GM12878 (cell line): ENCODE measurements at regions not wholly inside any gene's neighbourhood (a gene's known extent, or its start where the extent isn't known, plus 50 kb on each side); places are given as distances from the start of the nearest gene placed in this dataset.

ENCODE experiments used
- ATAC-seq: fragments of 200-7000 bp; cut with Tn5 transposase; 3 replicates; pipeline ENCODE4 v1.9.1; 2020; ENCODE audit warnings: mild to moderate bottlenecking, moderate library complexity
- BruUV-seq: library from RNA; stranded (reverse); fragments of 400-500 nt; replicated peaks from 2 replicates; lab custom pipeline; 2021; lab: Mats Ljungman, UMichigan
- CTCF ChIA-PET: fragments of 300-600 bp; sonication (Branson Sonifier 250); formaldehyde crosslinking; extraction: SDS; loops from one replicate; lab custom pipeline; 2021; ENCODE audit warnings: inconsistent platforms; lab: Yijun Ruan, JAX
- POLR2A ChIA-PET: fragments of 350-600 bp; formaldehyde crosslinking; extraction: SDS; loops from one replicate; lab custom pipeline; 2021; ENCODE audit warnings: inconsistent platforms; lab: Charles Lee
- RAD21 ChIA-PET: fragments of 300-600 bp; sonication (Branson Sonifier 250); formaldehyde crosslinking; loops from one replicate; lab custom pipeline; 2023; ENCODE audit warnings: antibody characterized with exemption; ENCODE audit not compliant: unreplicated experiment; lab: Charles Lee
- SMC1A ChIA-PET: fragments of 300-600 bp; sonication (Branson Sonifier 250); formaldehyde crosslinking; loops from one replicate; lab custom pipeline; 2023; ENCODE audit not compliant: unreplicated experiment, uncharacterized antibody; lab: Charles Lee
- DNase-seq: peaks from one replicate; pipeline ENCODE4 v3.0.0-alpha.2; 2011; ENCODE audit warnings: low read depth, low spot score
- FAIRE-seq: peaks from 3 replicates; lab custom pipeline; 2011; peaks lifted over from hg19 to GRCh38; lab: Jason Lieb, UNC
- H2AFZ ChIP-seq: 2 replicates; pipeline ENCODE4 v1.6.0; 2011; ENCODE audit warnings: low read depth, low read length, control low read depth; ENCODE audit not compliant: control insufficient read depth
- H3K27ac ChIP-seq: 2 replicates; pipeline ENCODE4 v1.5.1; 2011; ENCODE audit warnings: control low read depth; ENCODE audit not compliant: control insufficient read depth, insufficient read depth
- H3K27me3 ChIP-seq, 2 experiments: replicated peaks in 1 of 2; 2 replicates each; pipeline versions ENCODE4 v1.6.0 to v1.6.1; 2011; ENCODE audit warnings: low read length in 1 of 2; ENCODE audit not compliant: control insufficient read depth in 2 of 2, insufficient read depth in 2 of 2
- H3K36me3 ChIP-seq, 2 experiments: 2 replicates each; pipeline ENCODE4 v1.5.1; 2011; ENCODE audit warnings: low read length in 1 of 2; ENCODE audit not compliant: control insufficient read depth in 2 of 2, insufficient read depth in 2 of 2
- H3K4me1 ChIP-seq: 2 replicates; pipeline ENCODE4 v1.6.1; 2011; ENCODE audit warnings: mild to moderate bottlenecking, low read length, moderate library complexity, mixed read lengths; ENCODE audit not compliant: control insufficient read depth, insufficient read depth
- H3K4me2 ChIP-seq: 2 replicates; pipeline ENCODE4 v1.6.0; 2011; ENCODE audit warnings: control low read depth; ENCODE audit not compliant: control insufficient read depth, insufficient read depth
- H3K4me3 ChIP-seq: fragments of 200-600 bp; sonication (generic); 2 replicates; pipeline ENCODE4 v1.5.1; 2016
- H3K79me2 ChIP-seq: 2 replicates; pipeline ENCODE4 v1.6.0; 2011; ENCODE audit warnings: low read length; ENCODE audit not compliant: control insufficient read depth, insufficient read depth
- H3K9ac ChIP-seq: 2 replicates; pipeline ENCODE4 v1.8.0; 2011; ENCODE audit warnings: low read length, control low read depth, mixed read lengths; ENCODE audit not compliant: control insufficient read depth, insufficient read depth
- H3K9me3 ChIP-seq: replicated peaks from 3 replicates; pipeline ENCODE4 v1.5.1; 2011; ENCODE audit warnings: mild to moderate bottlenecking, low read length; ENCODE audit not compliant: control insufficient read depth, insufficient read depth
- H4K20me1 ChIP-seq: 2 replicates; pipeline ENCODE4 v1.6.0; 2011; ENCODE audit not compliant: control insufficient read depth, insufficient read depth
- CEBPZ ChIP-seq: fragments of 150-350 bp; IDR thresholded peaks from 2 replicates; pipeline ENCODE4 v1.6.1; 2016; ENCODE audit warnings: low read depth, low read length
- DPF2 ChIP-seq: fragments of 450-650 bp; IDR thresholded peaks from 2 replicates; pipeline ENCODE4 v1.6.1; 2017; ENCODE audit warnings: mild to moderate bottlenecking
- E4F1 ChIP-seq: fragments of 450-650 bp; IDR thresholded peaks from 2 replicates; pipeline ENCODE4 v1.6.1; 2018; ENCODE audit warnings: borderline replicate concordance, mild to moderate bottlenecking; ENCODE audit not compliant: partially characterized antibody
- EGR1 ChIP-seq, 2 experiments: IDR thresholded peaks; 1 replicate in 1 of 2; 2 replicates in 1 of 2; pipeline ENCODE4 v1.6.1; 2011 to 2012; ENCODE audit warnings: low read depth in 2 of 2, low read length in 2 of 2, borderline replicate concordance in 1 of 2, mild to moderate bottlenecking in 1 of 2, moderate library complexity in 1 of 2
- MEF2A ChIP-seq: IDR thresholded peaks from 2 replicates; pipeline ENCODE4 v1.6.1; 2011; ENCODE audit warnings: low read depth, mild to moderate bottlenecking, low read length, moderate library complexity; ENCODE audit not compliant: insufficient read depth
- PRDM15 ChIP-seq: fragments of 450-650 bp; formaldehyde crosslinking; IDR thresholded peaks from 2 replicates; pipeline ENCODE4 v1.4.0; 2020; ENCODE audit warnings: mild to moderate bottlenecking, moderate library complexity
- SREBF1 ChIP-seq: IDR thresholded peaks from 2 replicates; pipeline ENCODE4 v1.6.1; 2012; ENCODE audit warnings: mild to moderate bottlenecking, low read length
- SRF ChIP-seq, 2 experiments: IDR thresholded peaks; 2 replicates each; pipeline ENCODE4 v1.6.1; 2011; ENCODE audit warnings: low read depth in 2 of 2, low read length in 2 of 2, mild to moderate bottlenecking in 1 of 2, moderate library complexity in 1 of 2
- USF1 ChIP-seq: IDR thresholded peaks from 2 replicates; pipeline ENCODE4 v1.6.1; 2011; ENCODE audit warnings: borderline replicate concordance, low read depth, mild to moderate bottlenecking, moderate library complexity, mixed read lengths, low read length; ENCODE audit not compliant: insufficient read depth; ENCODE audit errors: extremely low read length
- ZNF207 ChIP-seq: fragments of 450-650 bp; IDR thresholded peaks from 2 replicates; pipeline ENCODE4 v1.6.1; 2014; ENCODE audit warnings: antibody characterized with exemption, mild to moderate bottlenecking, borderline replicate concordance
- ZSCAN29 ChIP-seq: fragments of 450-650 bp; IDR thresholded peaks from 2 replicates; pipeline ENCODE4 v1.6.1; 2017; ENCODE audit warnings: mild to moderate bottlenecking, moderate library complexity
- ZZZ3 ChIP-seq: IDR thresholded peaks from 2 replicates; pipeline ENCODE4 v1.6.1; 2011; ENCODE audit warnings: low read depth; ENCODE audit not compliant: control insufficient read depth, insufficient read length
- in situ Hi-C: fragments of 300-500 bp; cut with MboI; formaldehyde crosslinking; loops from 9 replicates; pipeline ENCODE4 v1.14.3; 2018; ENCODE audit warnings: mixed read lengths
- intact Hi-C: fragments of 100-400 bp; cut with micrococcal nuclease; formaldehyde crosslinking; loops from one replicate; pipeline ENCODE4 v1.14.2; 2022; ENCODE audit not compliant: unreplicated experiment

- ChIA-PET POLR2A (no interaction called here), RAD21 (no interaction called here), CTCF (no interaction called here), SMC1A (no interaction called here)
- in situ Hi-C loops (no loop called here), intact Hi-C loops (no loop called here)
- ATAC-seq: no peak
- Histone ChIP-seq H3K79me2 (no peaks in the 10 kb centered on the region), H3K36me3 (no peaks in the 10 kb centered on the region), H3K4me1 (no peaks in the 10 kb centered on the region), H3K4me3 (no peak overlapping the region), H3K27ac (no peak overlapping the region), H3K9me3 (no peaks in the 10 kb centered on the region), H2AFZ (no peak overlapping the region), H3K9ac (no peak overlapping the region), H3K27me3 (no peaks in the 10 kb centered on the region), H3K4me2 (no peak overlapping the region), H4K20me1 (no peaks in the 10 kb centered on the region)
- BruUV-seq: no TSS peak
- no peak for DNase-seq
- no peak for FAIRE-seq
- no peak for TF ChIP-seq EGR1 (IDR thresholded peaks at IDR 0.05; ENCODE audit: borderline replicate concordance in 1 of 2, low read depth in 2 of 2, low read length in 2 of 2)
- no peak for TF ChIP-seq SREBF1
- no peak for TF ChIP-seq ZNF207
- TF ChIP-seq E4F1: no peak
- TF ChIP-seq USF1: no peak
- no peak for TF ChIP-seq ZSCAN29
- TF ChIP-seq CEBPZ: no peak
- no peak for TF ChIP-seq SRF (IDR thresholded peaks at IDR 0.05; ENCODE audit: low read depth in 2 of 2, low read length in 2 of 2)
- TF ChIP-seq ZZZ3: no peak
- no peak for TF ChIP-seq MEF2A
- no peak for TF ChIP-seq DPF2
- TF ChIP-seq PRDM15: no peak
Observed at GRCh38 chr13:108448891-108449290, 179.4 kb downstream of the TNFSF13B start.
